A549 (cell line): ENCODE measurements at regions not wholly inside any gene's neighbourhood (a gene's known extent, or its start where the extent isn't known, plus 50 kb on each side); places are given as distances from the start of the nearest gene placed in this dataset.
"Not testable (repeated sequence)": the region's sequence is repeated elsewhere in the genome, so short reads cannot be mapped to it uniquely, and the experiment has no call there.

Source experiments
- ATAC-seq, 2 experiments: fragments of 200-7000 bp in 1 of 2; fragments of >200 bp in 1 of 2; cut with Nextera tagmentation in 1 of 2; cut with Tn5 transposase in 1 of 2; 3 replicates each; pipeline versions ENCODE4 v1.8.0 to v1.9.1; 2018 to 2020; ENCODE audit warnings: mild to moderate bottlenecking in 1 of 2, moderate library complexity in 1 of 2
- CTCF ChIA-PET: fragments of 300-600 bp; sonication (Branson Sonifier 250); formaldehyde crosslinking; extraction: SDS; loops from one replicate; lab custom pipeline; 2021; ENCODE audit warnings: antibody characterized with exemption, inconsistent platforms; lab: Yijun Ruan, JAX
- POLR2A ChIA-PET: fragments of 350-600 bp; formaldehyde crosslinking; extraction: SDS; loops from one replicate; lab custom pipeline; 2021; ENCODE audit warnings: antibody characterized with exemption, inconsistent platforms; lab: Yijun Ruan, JAX
- DNase-seq, 2 experiments: peaks; one replicate each; pipeline versions ENCODE4 v3.0.0 to v3.0.0-alpha.2; 2011 to 2016; ENCODE audit warnings: low read depth in 1 of 2, low spot score in 1 of 2
- FAIRE-seq: peaks from 2 replicates; lab custom pipeline; 2011; peaks lifted over from hg19 to GRCh38; lab: Jason Lieb, UNC
- H3K27ac ChIP-seq, 2 experiments: fragments of >200 bp; sonication (Bioruptor Twin); formaldehyde crosslinking; 3 replicates each; pipeline ENCODE4 v1.5.1; 2016 to 2017
- H3K4me1 ChIP-seq: fragments of >200 bp; sonication (Bioruptor Twin); formaldehyde crosslinking; 3 replicates; pipeline ENCODE4 v1.6.1; 2016
- H3K4me2 ChIP-seq: fragments of >200 bp; sonication (Bioruptor Twin); formaldehyde crosslinking; 3 replicates; pipeline ENCODE4 v1.6.1; 2016
- H3K4me3 ChIP-seq: fragments of >200 bp; sonication (Bioruptor Twin); formaldehyde crosslinking; 3 replicates; pipeline ENCODE4 v1.5.1; 2016
- H3K9me3 ChIP-seq: fragments of >200 bp; sonication (Bioruptor Twin); formaldehyde crosslinking; 3 replicates; pipeline ENCODE4 v1.6.1; 2016
- WGBS: methylation state at CpG from one replicate; pipeline ENCODE4 v1.1.6; 2017; ENCODE audit errors: missing lambda C conversion rate; 5-methylcytosine and 5-hydroxymethylcytosine counted together

DNA sequence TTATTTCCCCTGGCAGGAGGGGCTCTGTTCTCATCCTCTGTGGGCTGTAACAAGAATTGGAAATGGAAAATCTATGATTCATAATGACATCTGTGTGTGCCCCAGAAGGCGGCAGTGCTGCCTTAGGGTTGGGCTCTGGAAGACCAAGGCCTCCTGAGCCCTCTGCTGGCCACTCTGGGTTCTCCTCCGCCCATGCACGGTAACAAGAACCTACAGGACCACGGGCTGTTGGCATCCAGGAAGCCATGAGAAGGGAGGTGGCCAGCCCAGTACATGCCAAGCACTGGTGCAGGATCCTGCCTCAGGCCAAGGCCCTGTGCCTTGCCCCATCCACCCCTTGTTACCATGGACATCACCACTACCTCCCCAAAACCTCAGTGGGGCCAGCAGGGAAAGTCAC, 454.2 kb downstream of the TP53TG3F start:
- ATAC-seq, H3K27ac ChIP-seq, H3K4me3 ChIP-seq, FAIRE-seq, H3K4me1 ChIP-seq, H3K4me2 ChIP-seq, DNase-seq, H3K9me3 ChIP-seq, POLR2A ChIA-PET, CTCF ChIA-PET: not testable (repeated sequence)
- no CpG with 5 or more reads among the region's 4 CpGs for WGBS

DNA sequence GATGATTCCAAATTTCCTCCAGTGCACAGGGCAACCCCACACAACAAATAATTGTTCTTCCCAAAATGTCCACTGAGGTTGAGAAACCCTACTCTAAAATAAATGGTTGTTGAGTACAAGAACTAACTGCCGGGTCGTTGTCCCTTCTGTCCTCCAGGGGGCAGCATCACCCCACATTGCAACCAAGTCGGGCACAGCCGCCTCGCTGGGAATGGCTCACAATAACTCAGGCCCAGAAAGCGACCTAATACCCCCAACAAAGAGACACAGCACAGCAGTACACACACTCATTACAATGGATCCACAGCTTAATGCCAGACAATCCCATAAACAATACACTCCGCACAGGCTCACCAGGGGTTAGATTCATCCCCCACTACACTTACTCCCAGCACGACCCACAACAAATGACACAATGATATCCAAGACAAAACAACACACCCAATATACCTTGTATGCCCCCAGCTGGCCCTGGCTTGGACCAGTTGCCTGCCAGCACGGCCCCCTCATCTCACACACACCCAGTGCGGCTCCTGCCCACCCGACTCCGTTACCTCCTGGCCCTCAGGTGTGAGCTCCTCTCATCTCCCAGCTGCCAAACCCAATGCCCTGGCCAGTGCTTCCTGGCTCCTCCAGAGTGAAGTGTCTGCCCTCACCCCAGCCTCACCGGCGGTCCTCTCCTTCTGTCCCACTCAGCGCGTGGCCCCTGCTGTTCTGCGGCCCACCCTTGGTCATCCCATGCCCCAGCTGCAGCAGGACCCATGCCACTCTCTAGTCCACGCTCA, 461.5 kb downstream of the TP53TG3F start:
- DNase-seq, H3K9me3 ChIP-seq, CTCF ChIA-PET, FAIRE-seq, POLR2A ChIA-PET, H3K4me1 ChIP-seq, H3K27ac ChIP-seq, H3K4me2 ChIP-seq, H3K4me3 ChIP-seq: not testable (repeated sequence)
- peak; percentile 66; a peak in 5 of 6 replicates for ATAC-seq
- 0% methylated on average over 4 of the region's 18 CpGs for WGBS

DNA sequence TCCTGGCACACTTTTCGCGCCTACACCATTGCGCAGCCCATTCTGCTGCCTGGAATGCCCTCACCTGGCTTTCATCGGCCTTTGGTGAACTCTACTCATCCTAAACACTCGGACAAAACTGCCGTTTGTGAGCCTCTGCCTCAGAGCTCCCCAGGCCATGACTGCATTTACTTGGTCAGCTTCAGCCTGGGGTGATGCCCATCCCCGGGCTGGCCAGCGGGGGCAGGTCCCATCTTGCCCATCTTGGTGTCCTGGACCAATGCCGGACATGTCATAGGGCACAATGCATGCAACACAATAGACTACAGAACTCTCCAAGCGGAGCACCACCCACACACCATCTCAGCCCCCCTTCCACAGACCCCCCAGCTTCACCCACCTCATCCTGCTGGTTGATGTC, 463.5 kb downstream of the TP53TG3F start:
- POLR2A ChIA-PET, CTCF ChIA-PET, DNase-seq, FAIRE-seq, H3K4me3 ChIP-seq, H3K4me1 ChIP-seq, H3K27ac ChIP-seq, H3K9me3 ChIP-seq, H3K4me2 ChIP-seq: not testable (repeated sequence)
- WGBS, result 27% methylated on average over 8 of the region's 10 CpGs
- peak in 1 of 2 experiments; percentile 59; a peak in 1 of 6 replicates for ATAC-seq

DNA sequence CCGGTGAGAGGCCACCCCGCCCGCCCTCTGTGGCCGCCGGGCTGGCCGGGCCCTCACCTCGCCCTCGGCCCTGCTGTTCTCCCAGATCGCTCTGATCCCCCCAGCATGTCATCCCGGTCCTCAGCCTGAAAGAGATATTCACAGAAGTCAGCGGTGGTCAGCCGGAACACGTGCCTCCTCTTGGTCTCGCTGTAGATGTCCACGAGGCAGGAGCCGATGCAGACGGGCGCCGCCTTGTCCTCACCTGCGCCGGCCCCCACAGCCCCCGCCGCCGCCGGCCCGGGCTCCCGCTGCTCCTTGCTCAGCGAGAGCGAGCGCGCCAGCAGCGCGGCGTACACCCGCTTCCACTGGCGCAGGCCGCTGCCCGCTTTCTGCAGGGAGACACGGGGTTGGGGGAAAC, 468.6 kb downstream of the TP53TG3F start:
- H3K9me3 ChIP-seq, H3K4me3 ChIP-seq, POLR2A ChIA-PET, FAIRE-seq, ATAC-seq, H3K4me1 ChIP-seq, CTCF ChIA-PET, H3K4me2 ChIP-seq, H3K27ac ChIP-seq, DNase-seq: not testable (repeated sequence)
- no CpG with 5 or more reads among the region's 39 CpGs for WGBS

DNA sequence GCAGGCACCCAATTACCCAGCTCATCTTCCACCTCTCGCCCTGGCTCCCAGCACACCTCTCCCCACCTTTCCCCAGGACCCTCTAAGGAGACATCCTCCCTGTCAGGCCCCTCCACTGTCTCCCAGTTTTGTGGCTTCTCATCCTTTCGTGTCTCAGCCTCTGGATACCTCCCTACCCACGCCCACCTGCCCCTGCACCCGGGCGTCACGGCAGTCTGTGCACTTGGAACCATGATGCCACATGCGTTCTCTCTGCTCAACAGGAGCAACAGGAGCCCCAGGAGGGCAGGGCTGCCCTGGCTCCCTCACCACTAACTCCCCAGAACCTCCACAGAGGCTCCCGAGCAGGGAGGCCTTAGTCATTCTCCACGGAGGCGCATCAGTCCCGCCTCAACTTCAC, 472.8 kb downstream of the TP53TG3F start:
- FAIRE-seq, result not testable (repeated sequence)
- WGBS, result 0% methylated on average over 1 of the region's 11 CpGs

DNA sequence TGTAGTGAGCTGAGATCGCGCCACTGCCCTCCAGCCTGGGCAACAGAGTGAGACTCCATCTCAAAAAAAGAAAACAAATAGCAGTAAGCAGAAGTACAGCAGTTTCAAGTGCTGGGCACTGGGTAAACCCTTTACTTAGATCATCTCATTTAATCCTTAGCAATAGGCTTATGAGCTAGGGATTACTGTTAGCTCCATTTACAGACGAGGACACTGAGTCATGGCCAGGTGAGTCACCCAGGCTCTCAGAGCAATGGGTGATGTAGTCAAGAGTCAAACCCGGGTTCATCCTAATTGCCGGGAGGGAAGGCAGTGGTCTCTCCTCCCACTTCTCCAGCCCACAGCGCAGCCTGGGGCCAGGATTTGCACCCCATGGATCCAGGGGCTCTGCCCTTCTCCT, 473.6 kb downstream of the TP53TG3F start:
- WGBS, result no CpG with 5 or more reads among the region's 6 CpGs
- DNase-seq, H3K4me1 ChIP-seq, ATAC-seq, H3K9me3 ChIP-seq, CTCF ChIA-PET, POLR2A ChIA-PET, FAIRE-seq, H3K4me2 ChIP-seq, H3K4me3 ChIP-seq, H3K27ac ChIP-seq: not testable (repeated sequence)

More for the DNA sequence above, 472.8 kb downstream of the TP53TG3F start:
- ATAC-seq, CTCF ChIA-PET, H3K4me2 ChIP-seq, DNase-seq, POLR2A ChIA-PET, H3K27ac ChIP-seq, H3K4me3 ChIP-seq, H3K4me1 ChIP-seq, H3K9me3 ChIP-seq: not testable (repeated sequence)

DNA sequence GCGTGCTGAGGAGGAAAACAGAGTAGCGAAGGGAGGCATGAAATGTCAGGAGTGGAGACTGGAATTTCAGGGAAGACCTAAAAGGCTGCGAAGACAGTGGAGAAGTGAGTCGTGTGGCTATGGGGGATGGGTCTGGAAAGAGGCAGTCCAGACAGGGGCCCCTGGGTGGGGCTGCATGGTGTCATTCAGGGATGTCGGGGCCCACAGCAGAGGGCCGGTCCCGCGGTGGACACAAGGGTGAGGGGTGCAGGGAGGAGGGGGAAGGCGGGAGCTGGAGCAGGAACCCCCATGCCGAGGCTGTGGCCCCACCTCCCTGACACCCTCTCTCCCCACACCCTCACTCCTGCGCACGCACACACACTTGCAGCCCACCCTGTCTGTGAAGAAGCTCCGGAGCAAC, 476.4 kb downstream of the TP53TG3F start:
- 31% methylated on average over 7 of the region's 13 CpGs for WGBS

DNA sequence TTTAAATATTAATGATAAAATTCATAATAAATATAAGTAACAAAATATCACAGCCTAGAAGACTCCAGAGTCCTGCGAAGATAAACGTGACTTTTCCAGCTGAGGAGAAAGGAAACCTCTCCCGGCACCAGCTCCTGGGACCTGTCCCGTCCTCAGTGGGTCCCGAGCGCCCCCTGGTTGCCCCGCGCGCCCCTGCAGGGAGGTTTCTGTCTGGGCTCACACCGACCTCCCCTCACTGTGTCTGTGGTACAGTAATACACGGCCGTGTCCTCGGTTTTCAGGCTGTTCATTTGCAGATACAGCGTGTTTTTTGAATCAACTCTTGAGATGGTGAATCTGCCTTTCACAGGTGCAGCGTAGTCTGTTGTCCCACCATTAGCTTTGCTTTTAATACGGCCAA, 478.7 kb downstream of the TP53TG3F start:
- DNase-seq, H3K9me3 ChIP-seq, H3K4me2 ChIP-seq, H3K4me3 ChIP-seq, H3K4me1 ChIP-seq, FAIRE-seq, ATAC-seq, H3K27ac ChIP-seq, CTCF ChIA-PET, POLR2A ChIA-PET: not testable (repeated sequence)
- WGBS, result 0% methylated on average over 9 of the region's 16 CpGs

More for the DNA sequence above, 476.4 kb downstream of the TP53TG3F start:
- POLR2A ChIA-PET, H3K4me1 ChIP-seq, FAIRE-seq, H3K4me3 ChIP-seq, H3K27ac ChIP-seq, H3K9me3 ChIP-seq, ATAC-seq, CTCF ChIA-PET, H3K4me2 ChIP-seq, DNase-seq: not testable (repeated sequence)

DNA sequence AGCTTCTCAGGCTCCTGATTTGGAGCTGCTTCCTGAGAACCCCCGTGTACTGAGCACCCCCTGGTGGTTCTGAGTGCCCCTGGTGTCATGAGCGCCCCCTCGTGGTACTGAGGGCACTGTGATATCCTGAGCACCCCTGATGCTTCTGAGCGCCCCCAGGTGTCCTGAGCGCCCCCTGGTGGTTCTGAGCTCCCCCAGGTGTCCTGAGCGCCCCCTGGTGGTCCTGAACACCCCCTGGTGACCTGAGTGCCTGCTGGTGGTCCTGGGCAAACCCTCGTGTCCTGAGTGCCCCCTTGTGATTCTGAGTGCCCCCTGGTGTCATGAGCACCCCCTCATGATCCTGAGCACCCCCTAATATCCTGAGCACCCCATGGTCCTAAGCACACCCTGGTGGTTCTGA, 502.1 kb downstream of the TP53TG3F start:
- CTCF ChIA-PET, H3K9me3 ChIP-seq, DNase-seq, H3K4me1 ChIP-seq, H3K4me2 ChIP-seq, H3K4me3 ChIP-seq, H3K27ac ChIP-seq, FAIRE-seq, ATAC-seq, POLR2A ChIA-PET: not testable (repeated sequence)
- WGBS, result no CpG with 5 or more reads among the region's 7 CpGs

DNA sequence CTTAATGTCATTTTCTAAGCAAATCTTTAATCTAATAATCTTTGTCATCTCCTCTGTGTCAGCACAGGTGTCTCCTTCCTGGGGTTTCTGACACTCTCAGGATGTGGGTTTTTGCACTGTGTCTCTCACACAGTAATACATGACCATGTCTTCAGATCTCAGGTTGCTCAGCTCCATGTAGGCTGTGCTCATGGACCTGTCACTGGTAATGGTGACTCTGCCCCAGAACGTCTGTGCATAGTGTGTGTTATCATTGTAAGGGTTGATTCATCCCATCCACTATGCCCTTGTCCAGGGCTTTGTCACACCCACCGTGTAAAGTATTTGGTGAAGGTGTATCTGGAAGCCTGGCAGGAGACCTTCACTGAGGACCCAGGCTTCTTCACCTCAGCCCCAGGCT, 506.1 kb downstream of the TP53TG3F start:
- H3K27ac ChIP-seq, DNase-seq, FAIRE-seq, H3K4me1 ChIP-seq, ATAC-seq, CTCF ChIA-PET, H3K4me2 ChIP-seq, H3K9me3 ChIP-seq, H3K4me3 ChIP-seq, POLR2A ChIA-PET: not testable (repeated sequence)
- WGBS, result no CpG with 5 or more reads among the region's 2 CpGs

DNA sequence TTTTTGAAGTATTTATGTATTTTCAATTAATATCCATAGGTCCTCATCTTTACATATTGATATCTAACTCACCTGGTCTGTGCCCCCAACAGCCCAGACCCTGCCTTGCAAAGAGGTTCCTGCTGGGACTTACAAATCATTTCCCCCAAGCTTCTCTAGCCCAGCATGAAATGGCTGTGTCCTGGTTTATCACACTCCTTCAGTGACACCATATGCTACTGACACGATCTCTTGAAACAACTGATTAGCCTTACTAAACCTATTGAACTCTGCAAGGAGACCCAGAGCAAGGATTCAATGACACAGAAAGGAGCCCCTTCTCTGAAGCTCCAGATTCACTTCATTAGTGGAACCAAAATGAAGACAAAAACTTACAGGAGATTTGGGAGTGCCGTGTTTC, 507.4 kb downstream of the TP53TG3F start:
- H3K27ac ChIP-seq, H3K4me3 ChIP-seq, H3K9me3 ChIP-seq, POLR2A ChIA-PET, DNase-seq, H3K4me2 ChIP-seq, FAIRE-seq, ATAC-seq, CTCF ChIA-PET, H3K4me1 ChIP-seq: not testable (repeated sequence)
- WGBS, result 0% methylated on average over 1 of the region's 2 CpGs
